IMR-90 (cell line): ENCODE measurements at regions not wholly inside any gene's neighbourhood (a gene's known extent, or its start where the extent isn't known, plus 50 kb on each side); places are given as distances from the start of the nearest gene placed in this dataset.

Experiments
- BHLHE40 ChIP-seq: fragments of 150-350 bp; IDR thresholded peaks from 2 replicates; pipeline ENCODE4 v1.6.1; 2016; ENCODE audit warnings: mild to moderate bottlenecking, low read depth, low read length
- POLR2A ChIP-seq: IDR thresholded peaks from 2 replicates; pipeline ENCODE4 v1.6.1; 2012; ENCODE audit warnings: mild to moderate bottlenecking, low read depth, low read length

DNA sequence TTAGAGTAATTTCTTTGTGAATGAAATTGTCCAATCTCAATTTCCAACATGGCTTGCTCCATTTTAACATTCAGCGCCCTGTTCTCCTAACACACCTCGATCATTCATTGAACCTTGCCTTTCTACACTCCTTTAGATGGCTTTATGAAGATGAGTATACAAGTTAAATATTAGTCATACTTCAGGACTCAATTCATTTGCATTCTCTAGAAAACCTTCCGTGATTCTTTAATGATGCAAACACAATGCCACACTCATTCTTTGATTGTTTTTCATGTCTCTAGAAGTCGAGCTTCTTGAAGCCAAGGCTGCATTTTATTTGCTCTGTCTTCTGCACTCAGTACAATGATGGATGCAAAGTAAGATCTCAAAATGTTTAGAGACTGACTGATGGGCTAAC, 641.2 kb downstream of the DOK5 start:
- TF ChIP-seq POLR2A: no peak
- TF ChIP-seq BHLHE40: no peak
